SK-N-SH treated with all-trans-retinoic acid at 6 μM for 48 hours (cell line): ENCODE measurements at regions not wholly inside any gene's neighbourhood (a gene's known extent, or its start where the extent isn't known, plus 50 kb on each side); places are given as distances from the start of the nearest gene placed in this dataset.

Source experiments
- ATAC-seq: fragments of 200-7000 bp; cut with Tn5 transposase; 3 replicates; pipeline ENCODE4 v1.9.1; 2020; ENCODE audit warnings: mild to moderate bottlenecking, moderate library complexity
- ARNTL ChIP-seq: fragments of 450-650 bp; formaldehyde crosslinking; IDR thresholded peaks from 2 replicates; pipeline ENCODE4 v1.5.0; 2020; ENCODE audit warnings: low read depth, mild to moderate bottlenecking, moderate library complexity, borderline replicate concordance
- BACH2 ChIP-seq: fragments of 250-450 bp; sonication (Bioruptor Pico); IDR thresholded peaks from 2 replicates; pipeline ENCODE4 v1.9.0; 2021; ENCODE audit warnings: mild to moderate bottlenecking, borderline replicate concordance
- CREB5 ChIP-seq: fragments of 250-450 bp; sonication (Bioruptor Pico); IDR thresholded peaks from 2 replicates; pipeline ENCODE4 v1.5.1; 2020; ENCODE audit warnings: low read depth, mild to moderate bottlenecking, moderate library complexity
- CSDC2 ChIP-seq: fragments of 250-450 bp; sonication (Bioruptor Pico); IDR thresholded peaks from 2 replicates; pipeline ENCODE4 v1.5.0; 2020; ENCODE audit warnings: mild to moderate bottlenecking, moderate library complexity
- CSRNP3 ChIP-seq: fragments of 250-450 bp; sonication (Bioruptor Pico); IDR thresholded peaks from 2 replicates; pipeline ENCODE4 v1.5.1; 2021; ENCODE audit warnings: mild to moderate bottlenecking, moderate library complexity
- GLIS3 ChIP-seq: fragments of 250-450 bp; sonication (Bioruptor Pico); IDR thresholded peaks from 2 replicates; pipeline ENCODE4 v1.5.0; 2020; ENCODE audit warnings: mild to moderate bottlenecking, moderate library complexity
- ISL1 ChIP-seq: fragments of 250-450 bp; sonication (Bioruptor Pico); IDR thresholded peaks from 2 replicates; pipeline ENCODE4 v2.1.2; 2022; ENCODE audit warnings: mild to moderate bottlenecking, moderate library complexity
- OSR1 ChIP-seq: fragments of 250-450 bp; sonication (Bioruptor Pico); IDR thresholded peaks from 2 replicates; pipeline ENCODE4 v1.8.0; 2022; ENCODE audit warnings: moderate library complexity, mild to moderate bottlenecking, inconsistent platforms
- PPARA ChIP-seq: fragments of 250-450 bp; sonication (Bioruptor Pico); IDR thresholded peaks from 2 replicates; pipeline ENCODE4 v1.5.0; 2020; ENCODE audit warnings: mild to moderate bottlenecking, borderline replicate concordance
- RARB ChIP-seq: fragments of 250-450 bp; sonication (Bioruptor Pico); IDR thresholded peaks from 2 replicates; pipeline ENCODE4 v1.8.0; 2021; ENCODE audit warnings: mild to moderate bottlenecking, moderate library complexity
- SNAI2 ChIP-seq: fragments of 250-450 bp; sonication (Bioruptor Pico); IDR thresholded peaks from 2 replicates; pipeline ENCODE4 v1.5.0; 2020; ENCODE audit warnings: mild to moderate bottlenecking, moderate library complexity
- ZC3H10 ChIP-seq: fragments of 250-450 bp; sonication (Bioruptor Pico); IDR thresholded peaks from 2 replicates; pipeline ENCODE4 v1.5.1; 2021; ENCODE audit warnings: mild to moderate bottlenecking, moderate library complexity
- ZFP3 ChIP-seq: fragments of 250-450 bp; sonication (Bioruptor Pico); IDR thresholded peaks from 2 replicates; pipeline ENCODE4 v1.5.0; 2020; ENCODE audit warnings: mild to moderate bottlenecking, moderate library complexity
- ZFP30 ChIP-seq: fragments of 450-650 bp; formaldehyde crosslinking; IDR thresholded peaks from 2 replicates; pipeline ENCODE4 v1.5.0; 2022; ENCODE audit warnings: mild to moderate bottlenecking, moderate library complexity
- ZNF565 ChIP-seq: fragments of 450-650 bp; formaldehyde crosslinking; conservative IDR thresholded peaks from 2 replicates; pipeline ENCODE4 v1.5.0; 2020; ENCODE audit warnings: low read depth, mild to moderate bottlenecking, moderate library complexity
- ZNF8 ChIP-seq: fragments of 450-650 bp; formaldehyde crosslinking; IDR thresholded peaks from 2 replicates; pipeline ENCODE4 v1.5.0; 2020; ENCODE audit warnings: mild to moderate bottlenecking, moderate library complexity
- TF ChIP-seq, protein P1 (sequence below): fragments of 250-450 bp; sonication (Bioruptor Pico); IDR thresholded peaks from 2 replicates; pipeline ENCODE4 v1.8.0; 2020; ENCODE audit warnings: mild to moderate bottlenecking, moderate library complexity, borderline replicate concordance
- TF ChIP-seq, protein P2 (sequence below): fragments of 250-450 bp; sonication (Bioruptor Pico); IDR thresholded peaks from 2 replicates; pipeline ENCODE4 v1.8.0; 2021; ENCODE audit warnings: low read depth, mild to moderate bottlenecking, moderate library complexity, borderline replicate concordance

DNA sequence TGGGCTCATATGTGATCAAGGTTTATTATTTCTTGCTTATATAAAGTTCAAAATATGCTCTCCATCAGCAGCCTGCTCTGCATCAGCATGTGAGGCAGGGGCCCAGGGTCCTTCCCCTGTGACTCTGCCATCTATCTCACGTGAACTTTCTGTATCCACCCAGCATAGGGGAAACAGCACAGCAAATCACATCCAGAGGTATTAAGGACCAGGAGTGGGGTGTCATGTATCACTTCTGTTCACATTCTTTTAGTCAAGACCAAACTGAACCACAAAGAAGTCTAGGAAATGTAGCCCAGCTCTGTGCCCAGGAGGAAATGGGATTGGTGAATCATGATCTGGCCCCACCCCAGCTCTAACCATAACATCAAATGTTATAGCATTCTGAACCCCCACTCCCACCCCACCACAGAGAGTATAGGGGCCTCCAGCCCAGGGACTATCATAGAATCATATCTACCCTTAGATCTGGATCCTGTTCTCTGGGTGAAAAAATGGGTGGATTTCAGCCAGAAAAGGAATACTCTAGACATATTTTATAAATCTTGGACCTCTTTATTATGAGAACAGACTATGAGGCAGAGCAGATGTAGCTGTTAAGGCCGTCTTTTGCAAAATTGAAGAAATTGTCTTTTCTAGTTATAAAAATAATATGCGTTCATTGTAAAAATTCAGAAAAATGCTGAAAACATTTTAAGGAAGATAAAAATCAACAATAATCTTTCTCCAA lies 473.7 kb downstream of the ARHGEF28 start:
- TF ChIP-seq RARB (CRISPR knock-in tag) (no peak), CREB5 (CRISPR knock-in tag) (no peak), BACH2 (CRISPR knock-in tag) (no peak)
- TF ChIP-seq, protein P1, sequence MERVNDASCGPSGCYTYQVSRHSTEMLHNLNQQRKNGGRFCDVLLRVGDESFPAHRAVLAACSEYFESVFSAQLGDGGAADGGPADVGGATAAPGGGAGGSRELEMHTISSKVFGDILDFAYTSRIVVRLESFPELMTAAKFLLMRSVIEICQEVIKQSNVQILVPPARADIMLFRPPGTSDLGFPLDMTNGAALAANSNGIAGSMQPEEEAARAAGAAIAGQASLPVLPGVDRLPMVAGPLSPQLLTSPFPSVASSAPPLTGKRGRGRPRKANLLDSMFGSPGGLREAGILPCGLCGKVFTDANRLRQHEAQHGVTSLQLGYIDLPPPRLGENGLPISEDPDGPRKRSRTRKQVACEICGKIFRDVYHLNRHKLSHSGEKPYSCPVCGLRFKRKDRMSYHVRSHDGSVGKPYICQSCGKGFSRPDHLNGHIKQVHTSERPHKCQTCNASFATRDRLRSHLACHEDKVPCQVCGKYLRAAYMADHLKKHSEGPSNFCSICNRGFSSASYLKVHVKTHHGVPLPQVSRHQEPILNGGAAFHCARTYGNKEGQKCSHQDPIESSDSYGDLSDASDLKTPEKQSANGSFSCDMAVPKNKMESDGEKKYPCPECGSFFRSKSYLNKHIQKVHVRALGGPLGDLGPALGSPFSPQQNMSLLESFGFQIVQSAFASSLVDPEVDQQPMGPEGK: no peak
- ATAC-seq: no peak

DNA sequence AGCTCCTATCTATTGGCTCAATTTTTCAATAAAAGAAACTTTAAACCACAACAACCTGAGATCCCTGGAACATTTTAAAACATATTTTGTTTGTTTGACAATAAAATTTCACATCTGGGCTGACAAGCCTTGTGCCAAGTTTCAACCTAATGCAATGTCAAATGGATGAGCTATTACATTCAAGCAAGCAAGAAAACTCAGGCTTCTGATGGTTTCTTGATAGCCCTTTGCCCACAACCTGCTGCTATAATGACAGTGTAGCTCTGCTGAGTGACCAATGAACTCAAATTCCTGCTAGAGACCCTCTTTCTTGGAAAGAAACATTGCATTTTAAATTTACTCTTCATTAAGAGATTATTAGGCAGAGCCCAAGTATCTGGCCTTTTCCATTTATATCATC lies 472.9 kb downstream of the ARHGEF28 start:
- TF ChIP-seq GLIS3 (CRISPR knock-in tag): no peak
- TF ChIP-seq, protein P2, sequence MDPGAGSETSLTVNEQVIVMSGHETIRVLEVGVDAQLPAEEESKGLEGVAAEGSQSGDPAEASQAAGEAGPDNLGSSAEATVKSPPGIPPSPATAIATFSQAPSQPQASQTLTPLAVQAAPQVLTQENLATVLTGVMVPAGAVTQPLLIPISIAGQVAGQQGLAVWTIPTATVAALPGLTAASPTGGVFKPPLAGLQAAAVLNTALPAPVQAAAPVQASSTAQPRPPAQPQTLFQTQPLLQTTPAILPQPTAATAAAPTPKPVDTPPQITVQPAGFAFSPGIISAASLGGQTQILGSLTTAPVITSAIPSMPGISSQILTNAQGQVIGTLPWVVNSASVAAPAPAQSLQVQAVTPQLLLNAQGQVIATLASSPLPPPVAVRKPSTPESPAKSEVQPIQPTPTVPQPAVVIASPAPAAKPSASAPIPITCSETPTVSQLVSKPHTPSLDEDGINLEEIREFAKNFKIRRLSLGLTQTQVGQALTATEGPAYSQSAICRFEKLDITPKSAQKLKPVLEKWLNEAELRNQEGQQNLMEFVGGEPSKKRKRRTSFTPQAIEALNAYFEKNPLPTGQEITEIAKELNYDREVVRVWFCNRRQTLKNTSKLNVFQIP (CRISPR knock-in tag): no peak
- TF ChIP-seq ZFP30 (CRISPR knock-in tag): no peak
- TF ChIP-seq ISL1: no peak
- TF ChIP-seq ZNF8: no peak
- no peak for TF ChIP-seq ARNTL (CRISPR knock-in tag)
- no peak for TF ChIP-seq ZFP3 (CRISPR knock-in tag)
- no peak for TF ChIP-seq PPARA (CRISPR knock-in tag)
- no peak for TF ChIP-seq RARB (CRISPR knock-in tag)
- no peak for TF ChIP-seq SNAI2 (CRISPR knock-in tag)

GRCh38 chr5:74098456-74098855 lies 472.5 kb downstream of the ARHGEF28 start:
- TF ChIP-seq ZNF8 (no peak), CSRNP3 (CRISPR knock-in tag) (no peak), ISL1 (no peak), OSR1 (CRISPR knock-in tag) (no peak), RARB (CRISPR knock-in tag) (no peak), ZNF565 (CRISPR knock-in tag) (no peak), BACH2 (CRISPR knock-in tag) (no peak), CREB5 (CRISPR knock-in tag) (no peak), ZC3H10 (no peak)
- TF ChIP-seq, protein P2 (CRISPR knock-in tag): no peak
- ATAC-seq: no peak

More for the DNA sequence above, 472.9 kb downstream of the ARHGEF28 start:
- ATAC-seq: no peak

GRCh38 chr5:74096325-74096724 lies 470.3 kb downstream of the ARHGEF28 start:
- TF ChIP-seq ZFP30 (CRISPR knock-in tag) (no peak), CSDC2 (CRISPR knock-in tag) (no peak), BACH2 (CRISPR knock-in tag) (no peak), ARNTL (CRISPR knock-in tag) (no peak), RARB (CRISPR knock-in tag) (no peak)
- ATAC-seq: no peak
